ENCODE measurements at regions not wholly inside any gene's neighbourhood (a gene's known extent, or its start where the extent isn't known, plus 50 kb on each side); places are given as distances from the start of the nearest gene placed in this dataset.

GRCh38 chr5:4250254-4250653 lies 654.6 kb downstream of the IRX1 start:
- POLR2A ChIA-PET: no interaction called here
- H3K27me3 Mint-ChIP-seq: no peaks in the 10 kb centered on the region
- CTCF ChIA-PET: no interaction called here
- Histone ChIP-seq H3K9me3 (ENCODE audit: low read length) (no peaks in the 10 kb centered on the region), H3K4me1 (ENCODE audit: insufficient read depth, low read length) (no peaks in the 10 kb centered on the region), H3K4me3 (ENCODE audit: low read length) (no peak overlapping the region), H3K36me3 (ENCODE audit: insufficient read depth, low read length) (no peaks in the 10 kb centered on the region), H3K27me3 (ENCODE audit: insufficient read depth, low read length, poor library complexity, severe bottlenecking) (no peaks in the 10 kb centered on the region), H3K27ac (ENCODE audit: low read depth, low read length) (no peak overlapping the region)
- no peak for DNase-seq
- no peak overlapping the region for H3K4me3 Mint-ChIP-seq
- peaks cover 6 to 26% (median 15%) of the 10 kb centered on the region in 5 donors for H3K9me3 Mint-ChIP-seq
- no peak overlapping the region for H3K27ac Mint-ChIP-seq
- no peaks in the 10 kb centered on the region for H3K4me1 Mint-ChIP-seq
- H3K36me3 Mint-ChIP-seq: no peaks in the 10 kb centered on the region

- POLR2A ChIA-PET: no interaction called here
- Mint-ChIP-seq H3K4me1 (no peaks in the 10 kb centered on the region), H3K4me3 (no peak overlapping the region)
Measured at GRCh38 chr5:4252385-4252784, 656.8 kb downstream of the IRX1 start.

DNA sequence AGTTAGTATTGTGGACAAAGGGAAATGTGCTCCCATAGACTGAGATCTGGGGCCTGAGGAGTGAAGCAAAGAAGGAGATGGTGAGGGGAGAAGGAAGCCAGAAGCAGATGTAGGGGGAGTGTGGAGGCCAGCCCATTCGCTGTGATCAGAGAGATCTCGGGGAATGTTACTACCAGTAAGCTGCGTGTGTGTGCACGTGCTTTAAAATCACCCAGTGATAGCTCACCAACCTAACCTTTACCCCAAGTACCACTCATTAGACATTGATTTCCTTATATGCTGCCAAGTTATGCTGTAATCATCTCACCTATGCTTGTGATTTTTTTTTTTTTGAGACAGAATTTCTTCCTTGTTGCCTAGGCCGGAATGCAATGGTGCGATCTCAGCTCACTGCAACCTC lies 659.1 kb downstream of the IRX1 start:
- Mint-ChIP-seq H3K27ac (no peak overlapping the region), H3K4me1 (no peaks in the 10 kb centered on the region), H3K9me3 (peaks cover 2 to 24% (median 15%) of the 10 kb centered on the region in 5 donors), H3K4me3 (no peak overlapping the region), H3K27me3 (no peaks in the 10 kb centered on the region), H3K36me3 (no peaks in the 10 kb centered on the region)
- DNase-seq: no peak
- H3K4me3 ChIP-seq (ENCODE audit: low read length): no peak overlapping the region
- CTCF ChIA-PET: no interaction called here
- no peaks in the 10 kb centered on the region for H3K36me3 ChIP-seq (ENCODE audit: insufficient read depth, low read length)
- no peaks in the 10 kb centered on the region for H3K4me1 ChIP-seq (ENCODE audit: insufficient read depth, low read length)
- POLR2A ChIA-PET: no interaction called here
- H3K9me3 ChIP-seq (ENCODE audit: low read length): no peaks in the 10 kb centered on the region
- no peak overlapping the region for H3K27ac ChIP-seq (ENCODE audit: low read depth, low read length)
- no peaks in the 10 kb centered on the region for H3K27me3 ChIP-seq (ENCODE audit: insufficient read depth, low read length, poor library complexity, severe bottlenecking)

More at GRCh38 chr5:4252385-4252784, 656.8 kb downstream of the IRX1 start:
- Mint-ChIP-seq H3K9me3 (peaks cover 6 to 25% (median 14%) of the 10 kb centered on the region in 5 donors), H3K36me3 (no peaks in the 10 kb centered on the region), H3K27me3 (no peaks in the 10 kb centered on the region), H3K27ac (no peak overlapping the region)
- Histone ChIP-seq H3K4me3 (ENCODE audit: low read length) (no peak overlapping the region), H3K4me1 (ENCODE audit: insufficient read depth, low read length) (no peaks in the 10 kb centered on the region), H3K36me3 (ENCODE audit: insufficient read depth, low read length) (no peaks in the 10 kb centered on the region), H3K27me3 (ENCODE audit: insufficient read depth, low read length, poor library complexity, severe bottlenecking) (no peaks in the 10 kb centered on the region), H3K27ac (ENCODE audit: low read depth, low read length) (no peak overlapping the region), H3K9me3 (ENCODE audit: low read length) (no peaks in the 10 kb centered on the region)
- CTCF ChIA-PET: no interaction called here
- no peak for DNase-seq

DNA sequence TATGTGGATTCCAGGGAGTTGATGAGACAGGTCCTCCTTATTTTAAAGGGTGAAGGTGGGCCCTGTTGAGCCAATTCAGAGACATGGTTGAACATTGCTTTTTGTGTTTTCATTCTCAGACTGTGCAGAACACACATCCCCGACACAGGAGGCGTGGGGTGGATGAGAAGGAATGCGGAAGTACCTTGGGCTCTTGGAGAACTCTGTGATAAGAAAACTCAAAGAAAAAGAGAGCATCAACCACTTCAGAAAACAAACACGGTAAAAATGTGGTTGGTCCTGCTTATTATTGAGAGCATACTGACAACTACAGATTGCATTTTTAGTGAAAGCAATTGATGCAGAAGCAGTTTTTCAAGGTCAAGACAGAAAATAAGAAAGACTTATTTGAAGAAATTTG lies 659.8 kb downstream of the IRX1 start:
- Mint-ChIP-seq H3K4me3 (no peak overlapping the region), H3K9me3 (peaks cover 2 to 21% (median 16%) of the 10 kb centered on the region in 5 donors), H3K27me3 (no peaks in the 10 kb centered on the region), H3K36me3 (no peaks in the 10 kb centered on the region), H3K27ac (no peak overlapping the region), H3K4me1 (no peaks in the 10 kb centered on the region)
- no peak for DNase-seq
- Histone ChIP-seq H3K9me3 (ENCODE audit: low read length) (no peaks in the 10 kb centered on the region), H3K27me3 (ENCODE audit: insufficient read depth, low read length, poor library complexity, severe bottlenecking) (no peaks in the 10 kb centered on the region), H3K4me1 (ENCODE audit: insufficient read depth, low read length) (no peaks in the 10 kb centered on the region), H3K4me3 (ENCODE audit: low read length) (no peak overlapping the region), H3K36me3 (ENCODE audit: insufficient read depth, low read length) (no peaks in the 10 kb centered on the region), H3K27ac (ENCODE audit: low read depth, low read length) (no peak overlapping the region)
- POLR2A ChIA-PET: no interaction called here
- CTCF ChIA-PET: no interaction called here

DNA sequence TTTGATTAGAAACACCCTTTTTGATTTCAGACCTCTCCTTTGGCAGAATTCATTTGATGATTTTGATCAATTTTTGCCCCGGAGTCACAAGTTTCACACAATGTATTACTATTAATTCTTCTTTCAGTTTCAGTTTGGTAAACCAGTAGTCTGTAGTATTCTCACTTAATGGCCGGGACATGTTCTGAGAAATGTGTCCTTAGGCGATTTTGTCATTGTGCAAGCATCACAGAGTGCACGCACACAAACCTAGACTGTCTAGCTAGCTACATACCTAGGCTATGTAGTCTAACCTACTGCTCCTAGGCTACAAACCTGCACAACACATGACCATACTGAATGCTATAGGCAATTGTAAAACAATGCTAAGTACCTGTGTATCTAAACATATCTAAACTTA lies 662.5 kb downstream of the IRX1 start:
- no peak overlapping the region for H3K4me3 ChIP-seq (ENCODE audit: low read length)
- H3K27ac Mint-ChIP-seq: no peak overlapping the region
- peaks cover 2 to 23% (median 17%) of the 10 kb centered on the region in 5 donors for H3K9me3 Mint-ChIP-seq
- no peak for DNase-seq
- CTCF ChIA-PET: no interaction called here
- no peak overlapping the region for H3K27ac ChIP-seq (ENCODE audit: low read depth, low read length)
- no peaks in the 10 kb centered on the region for H3K27me3 Mint-ChIP-seq
- POLR2A ChIA-PET: no interaction called here
- no peaks in the 10 kb centered on the region for H3K9me3 ChIP-seq (ENCODE audit: low read length)
- H3K4me1 Mint-ChIP-seq: no peaks in the 10 kb centered on the region
- no peak overlapping the region for H3K4me3 Mint-ChIP-seq
- no peaks in the 10 kb centered on the region for H3K36me3 Mint-ChIP-seq
- no peaks in the 10 kb centered on the region for H3K4me1 ChIP-seq (ENCODE audit: insufficient read depth, low read length)
- no peaks in the 10 kb centered on the region for H3K36me3 ChIP-seq (ENCODE audit: insufficient read depth, low read length)
- no peaks in the 10 kb centered on the region for H3K27me3 ChIP-seq (ENCODE audit: insufficient read depth, low read length, poor library complexity, severe bottlenecking)

DNA sequence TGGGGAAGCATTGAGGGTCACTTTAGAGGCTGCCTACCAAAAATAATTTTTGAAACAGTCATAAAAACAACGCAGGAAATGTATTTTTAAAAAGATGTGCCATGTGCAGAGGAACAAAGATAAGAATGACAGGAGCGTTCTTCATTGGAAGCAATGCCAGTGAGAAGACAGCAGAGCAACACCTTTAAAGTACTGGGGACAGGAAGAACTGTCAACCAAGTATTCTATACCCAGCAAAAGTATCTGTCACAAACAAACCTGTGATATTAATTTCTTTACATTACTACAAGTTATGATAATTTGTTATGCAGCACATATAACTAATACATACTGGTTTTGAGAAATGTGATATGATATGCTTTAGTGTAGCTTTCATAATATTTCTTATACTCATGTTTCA lies 675.6 kb downstream of the IRX1 start:
- H3K4me1 Mint-ChIP-seq: no peaks in the 10 kb centered on the region
- H3K27ac Mint-ChIP-seq: no peak overlapping the region
- Histone ChIP-seq H3K27me3 (ENCODE audit: insufficient read depth, low read length, poor library complexity, severe bottlenecking) (no peaks in the 10 kb centered on the region), H3K4me3 (ENCODE audit: low read length) (no peak overlapping the region), H3K4me1 (ENCODE audit: insufficient read depth, low read length) (no peaks in the 10 kb centered on the region), H3K36me3 (ENCODE audit: insufficient read depth, low read length) (no peaks in the 10 kb centered on the region), H3K9me3 (ENCODE audit: low read length) (no peaks in the 10 kb centered on the region), H3K27ac (ENCODE audit: low read depth, low read length) (no peak overlapping the region)
- no peaks in the 10 kb centered on the region for H3K36me3 Mint-ChIP-seq
- H3K9me3 Mint-ChIP-seq: peaks cover 6 to 35% (median 24%) of the 10 kb centered on the region in 5 donors
- ChIA-PET POLR2A (no interaction called here), CTCF (no interaction called here)
- H3K27me3 Mint-ChIP-seq: no peaks in the 10 kb centered on the region
- H3K4me3 Mint-ChIP-seq: no peak overlapping the region
- DNase-seq: no peak

- Histone ChIP-seq H3K4me1 (ENCODE audit: insufficient read depth, low read length) (no peaks in the 10 kb centered on the region), H3K9me3 (ENCODE audit: low read length) (no peaks in the 10 kb centered on the region), H3K27me3 (ENCODE audit: insufficient read depth, low read length, poor library complexity, severe bottlenecking) (no peaks in the 10 kb centered on the region), H3K36me3 (ENCODE audit: insufficient read depth, low read length) (no peaks in the 10 kb centered on the region), H3K4me3 (ENCODE audit: low read length) (no peak overlapping the region), H3K27ac (ENCODE audit: low read depth, low read length) (no peak overlapping the region)
- no peak overlapping the region for H3K4me3 Mint-ChIP-seq
- no peaks in the 10 kb centered on the region for H3K36me3 Mint-ChIP-seq
- CTCF ChIA-PET: no interaction called here
- H3K27me3 Mint-ChIP-seq: no peaks in the 10 kb centered on the region
- H3K9me3 Mint-ChIP-seq: peaks cover 5 to 31% (median 20%) of the 10 kb centered on the region in 5 donors
- H3K27ac Mint-ChIP-seq: no peak overlapping the region
- POLR2A ChIA-PET: no interaction called here
- no peaks in the 10 kb centered on the region for H3K4me1 Mint-ChIP-seq
- DNase-seq: no peak
Measured at GRCh38 chr5:4275232-4275631, 679.6 kb downstream of the IRX1 start.

DNA sequence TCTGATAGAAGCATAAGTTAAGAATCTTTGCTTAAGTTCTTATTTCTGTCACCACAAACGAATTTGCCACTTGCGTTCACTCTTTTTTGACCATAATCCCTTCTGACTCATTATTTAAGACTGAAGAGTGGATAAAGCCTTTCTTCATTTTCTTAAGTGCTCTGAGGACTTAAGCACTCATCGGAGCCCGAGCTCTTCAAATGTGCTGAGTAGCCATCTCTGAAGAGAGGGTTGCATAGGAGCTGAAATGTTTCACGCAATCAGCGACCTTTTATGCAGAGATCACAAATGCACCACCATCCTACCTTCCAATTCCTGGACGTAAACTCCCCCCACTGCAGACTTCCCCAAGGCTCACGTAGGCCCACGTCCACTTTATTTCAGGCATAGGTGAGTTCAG lies 699.2 kb downstream of the IRX1 start:
- Mint-ChIP-seq H3K27me3 (no peaks in the 10 kb centered on the region), H3K27ac (no peak overlapping the region), H3K4me3 (no peak overlapping the region), H3K9me3 (peaks cover under 1 to 21% (median 9%) of the 10 kb centered on the region in 5 donors), H3K4me1 (no peaks in the 10 kb centered on the region), H3K36me3 (no peaks in the 10 kb centered on the region)
- no peak overlapping the region for H3K27ac ChIP-seq (ENCODE audit: low read depth, low read length)
- ChIA-PET POLR2A (no interaction called here), CTCF (no interaction called here)
- no peaks in the 10 kb centered on the region for H3K36me3 ChIP-seq (ENCODE audit: insufficient read depth, low read length)
- no peaks in the 10 kb centered on the region for H3K4me1 ChIP-seq (ENCODE audit: insufficient read depth, low read length)
- no peaks in the 10 kb centered on the region for H3K9me3 ChIP-seq (ENCODE audit: low read length)
- no peak overlapping the region for H3K4me3 ChIP-seq (ENCODE audit: low read length)
- no peak for DNase-seq
- no peaks in the 10 kb centered on the region for H3K27me3 ChIP-seq (ENCODE audit: insufficient read depth, low read length, poor library complexity, severe bottlenecking)

GRCh38 chr5:4295663-4296339 lies 700.2 kb downstream of the IRX1 start:
- CTCF ChIA-PET: no interaction called here

More at GRCh38 chr5:4295663-4296339, 700.2 kb downstream of the IRX1 start:
- no peaks in the 10 kb centered on the region for H3K36me3 Mint-ChIP-seq
- no peak overlapping the region for H3K27ac Mint-ChIP-seq
- Histone ChIP-seq H3K4me3 (ENCODE audit: low read length) (no peak overlapping the region), H3K27me3 (ENCODE audit: insufficient read depth, low read length, poor library complexity, severe bottlenecking) (no peaks in the 10 kb centered on the region), H3K9me3 (ENCODE audit: low read length) (no peaks in the 10 kb centered on the region), H3K27ac (ENCODE audit: low read depth, low read length) (no peak overlapping the region), H3K36me3 (ENCODE audit: insufficient read depth, low read length) (no peaks in the 10 kb centered on the region), H3K4me1 (ENCODE audit: insufficient read depth, low read length) (no peaks in the 10 kb centered on the region)
- DNase-seq: no peak
- POLR2A ChIA-PET: no interaction called here
- peaks cover 0 to 18% (median 9%) of the 10 kb centered on the region in 5 donors for H3K9me3 Mint-ChIP-seq
- no peaks in the 10 kb centered on the region for H3K4me1 Mint-ChIP-seq
- no peaks in the 10 kb centered on the region for H3K27me3 Mint-ChIP-seq
- H3K4me3 Mint-ChIP-seq: no peak overlapping the region

All from CD8-positive, alpha-beta memory T cell (primary cell).